Epidermal melanocyte (primary cell): ENCODE measurements at regions not wholly inside any gene's neighbourhood (a gene's known extent, or its start where the extent isn't known, plus 50 kb on each side); places are given as distances from the start of the nearest gene placed in this dataset.
"Not testable (repeated sequence)": the region's sequence is repeated elsewhere in the genome, so short reads cannot be mapped to it uniquely, and the experiment has no call there.

Experiments used
- DNase-seq: peaks from one replicate; pipeline ENCODE4 v3.0.0; 2011; ENCODE audit warnings: low spot score; ENCODE audit not compliant: insufficient read length

- DNase-seq: not testable (repeated sequence)
These were observed 362.1 kb downstream of the TYW1 start for GRCh38 chr7:67358738-67359137.

GRCh38 chr7:67359900-67360299, 363.3 kb downstream of the TYW1 start:
- no peak for DNase-seq

DNA sequence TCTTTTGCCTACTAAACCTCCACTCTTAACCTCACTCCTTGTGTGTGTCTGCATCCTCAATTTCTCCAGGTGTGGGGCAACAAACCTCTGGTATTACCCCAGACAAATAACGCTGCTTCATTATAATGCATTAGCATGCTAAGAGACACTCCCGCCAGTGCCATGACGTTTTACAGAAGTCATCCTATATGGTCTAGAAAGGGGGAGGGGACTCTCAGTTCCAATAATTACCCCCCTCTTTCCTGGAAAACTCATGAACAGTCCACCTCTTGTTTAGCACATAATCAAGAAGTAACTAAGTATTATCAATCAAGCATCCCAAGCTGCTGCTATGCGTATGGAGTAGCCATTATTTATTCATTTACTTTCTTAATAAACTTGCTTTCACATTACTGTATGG, 364.5 kb downstream of the TYW1 start:
- no peak for DNase-seq

GRCh38 chr7:67364441-67365017, 367.9 kb downstream of the TYW1 start:
- no peak for DNase-seq

DNA sequence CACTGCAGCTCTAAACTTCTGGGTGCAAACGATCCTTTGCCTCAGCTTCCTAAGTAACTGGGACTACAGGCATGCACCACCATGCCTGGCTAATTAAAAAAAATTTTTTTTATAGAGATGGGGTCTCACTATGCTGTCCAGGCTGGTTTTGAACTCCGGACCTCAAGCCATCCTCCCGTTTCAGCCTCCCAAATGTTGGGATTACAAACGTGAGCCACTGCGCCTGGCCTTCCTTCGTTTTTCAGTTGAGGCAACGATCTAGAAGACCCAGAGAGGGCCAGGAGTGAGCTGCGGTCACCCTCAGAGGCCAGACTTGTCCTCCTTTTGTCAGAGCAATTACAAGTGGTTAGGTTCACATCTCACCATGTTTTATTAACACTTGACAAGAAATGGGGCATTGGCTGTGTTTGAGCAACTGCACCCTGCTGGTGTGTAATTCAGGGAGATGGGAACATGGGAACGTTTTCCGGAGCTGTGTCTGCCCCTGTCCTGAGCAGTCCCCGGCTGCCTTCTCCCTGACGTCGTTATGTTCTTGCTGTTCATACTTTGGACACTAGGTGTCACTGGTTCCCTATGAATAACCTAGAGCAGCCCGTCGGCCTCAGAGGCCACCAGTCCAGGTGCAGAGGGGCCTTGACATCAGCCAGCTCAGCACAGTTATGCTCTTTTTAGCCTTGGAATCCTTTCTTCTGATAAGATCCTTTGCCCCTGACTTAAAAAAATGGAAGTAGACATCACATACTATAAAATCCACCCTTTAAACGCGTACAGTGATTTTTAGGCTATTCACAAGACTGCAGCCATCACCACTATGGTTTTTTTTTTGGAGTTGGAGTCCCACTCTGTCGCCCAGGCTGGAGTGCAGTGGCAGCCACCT, 375.0 kb downstream of the TYW1 start:
- DNase-seq: peak; percentile 88

DNA sequence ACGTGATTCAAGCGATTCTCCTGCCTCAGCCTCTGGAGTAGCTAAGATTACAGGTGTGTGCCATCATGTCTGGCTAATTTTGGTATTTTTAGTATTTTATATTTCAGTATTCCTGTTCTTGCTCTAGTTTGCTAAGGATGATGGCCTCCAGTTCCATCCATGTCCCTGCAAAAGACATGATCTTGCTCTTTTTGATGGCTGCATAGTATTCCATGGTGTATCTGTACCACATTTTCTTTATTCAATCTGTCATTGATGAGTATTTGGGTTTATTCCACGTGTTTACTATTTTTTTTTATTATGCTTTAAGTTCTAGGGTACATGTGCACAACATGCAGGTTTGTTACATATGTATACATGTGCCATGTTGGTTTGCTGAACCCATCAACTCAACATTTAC, 376.8 kb downstream of the TYW1 start:
- DNase-seq: not testable (repeated sequence)

- DNase-seq: no peak
These were observed 378.8 kb downstream of the TYW1 start for GRCh38 chr7:67375427-67375826.

DNA sequence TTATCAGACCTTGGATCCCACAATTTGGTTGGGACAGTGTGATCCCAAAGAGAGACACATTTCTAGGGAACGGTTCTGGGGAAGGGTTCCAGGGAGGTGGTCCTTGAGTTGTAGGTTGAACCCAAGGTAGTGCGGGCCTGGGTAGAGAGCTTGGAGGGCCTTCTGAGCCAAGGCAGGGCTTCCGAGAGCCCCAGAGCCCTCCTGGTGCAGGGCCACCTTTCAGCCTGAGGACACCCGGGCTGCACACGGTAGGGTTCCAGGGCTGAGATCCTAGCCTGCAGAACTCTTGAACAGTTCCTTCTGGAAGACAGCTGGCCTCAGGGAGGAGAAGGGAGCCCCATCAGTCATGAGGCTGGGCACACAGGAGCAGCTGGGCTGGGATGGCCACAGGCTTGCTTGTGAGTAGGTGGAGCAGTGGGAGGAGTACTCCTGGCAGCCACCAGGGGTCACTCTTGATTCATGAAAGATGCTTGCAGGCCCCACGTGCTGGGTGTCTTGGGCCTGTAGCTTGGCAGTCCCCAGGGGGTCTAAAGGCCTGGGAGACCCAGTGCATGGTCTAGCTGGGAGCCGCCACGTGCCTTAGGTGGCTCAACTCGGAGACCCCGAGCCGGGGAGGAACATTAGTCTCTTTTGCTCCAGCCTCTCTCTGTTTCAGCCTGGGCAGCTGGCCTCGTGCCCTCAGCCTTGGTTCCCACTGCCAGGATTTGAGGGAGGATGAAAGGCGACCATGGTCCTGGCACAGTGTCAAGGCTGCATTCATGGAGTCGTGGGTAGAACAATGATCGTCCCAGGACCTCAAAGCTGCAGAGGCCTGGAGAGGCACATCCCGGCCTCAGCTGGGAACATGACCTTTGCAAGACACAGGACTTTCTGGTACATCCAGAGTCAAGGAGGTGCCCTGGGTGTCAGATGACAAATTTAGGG, 381.6 kb downstream of the TYW1 start:
- no peak for DNase-seq

GRCh38 chr7:67380326-67380725, 383.7 kb downstream of the TYW1 start:
- no peak for DNase-seq

- DNase-seq: no peak
These were observed 384.2 kb downstream of the TYW1 start for GRCh38 chr7:67380858-67381257.

DNA sequence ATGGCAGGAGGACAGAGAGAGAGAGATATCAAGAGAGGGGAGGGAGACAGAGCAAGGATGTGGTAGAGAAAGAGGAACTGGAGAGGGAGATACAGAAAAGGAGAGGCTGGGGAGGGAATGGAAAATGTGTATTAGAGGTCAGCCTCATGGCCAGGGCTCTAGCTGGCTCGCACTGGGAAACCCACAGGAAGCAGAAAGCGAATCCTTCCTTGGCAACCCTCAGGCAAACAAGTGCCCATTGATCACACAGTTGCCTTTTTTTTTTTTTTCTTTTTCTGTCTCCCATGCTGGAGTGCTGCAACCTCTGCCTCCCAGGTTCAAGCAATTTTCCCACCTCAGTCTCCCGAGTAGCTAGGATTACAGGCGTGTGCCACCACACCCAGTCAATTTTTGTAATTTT, 391.2 kb downstream of the TYW1 start:
- DNase-seq: no peak

GRCh38 chr7:67391168-67391567, 394.5 kb downstream of the TYW1 start:
- no peak for DNase-seq

- no peak for DNase-seq
These were observed 396.2 kb downstream of the TYW1 start for GRCh38 chr7:67392596-67393438.

DNA sequence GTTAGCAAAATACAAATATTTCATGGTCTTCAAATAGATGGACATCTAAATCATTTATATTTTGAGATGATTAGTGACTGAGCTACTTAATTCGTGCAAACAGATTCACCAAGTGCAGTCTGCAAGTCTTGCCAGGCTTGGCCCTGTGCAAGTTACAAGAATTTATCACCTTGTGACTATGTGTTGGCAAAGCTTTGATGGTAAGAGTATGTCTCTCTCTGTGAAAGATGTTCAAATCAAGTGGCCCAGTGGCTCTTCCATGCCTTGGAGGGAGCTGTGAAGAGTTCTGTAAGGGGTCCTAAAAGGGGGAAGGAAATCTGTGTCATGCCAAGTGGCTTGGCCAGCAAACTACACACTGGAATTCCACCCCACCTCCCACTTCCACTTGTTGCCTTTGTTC, 397.3 kb downstream of the TYW1 start:
- DNase-seq: no peak

DNA sequence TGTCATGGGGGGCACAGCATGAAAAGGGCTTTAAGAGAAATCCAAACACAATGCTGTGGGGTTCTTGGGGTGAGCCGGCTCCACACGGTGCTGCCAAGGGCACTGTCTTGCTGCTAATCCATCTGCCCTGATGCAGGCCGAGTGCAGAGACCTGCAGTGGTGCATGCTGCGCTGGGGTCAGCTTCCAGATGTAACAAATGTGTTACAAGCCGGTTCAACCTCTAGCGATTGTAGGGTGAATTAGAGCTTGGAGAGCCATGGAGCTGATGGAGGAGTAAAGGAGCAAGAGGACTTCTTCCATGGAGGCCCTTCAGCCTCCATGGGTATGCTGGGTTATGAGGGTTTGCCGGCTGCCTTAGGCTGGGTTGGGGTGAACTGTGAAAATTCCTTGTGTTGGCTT, 402.3 kb downstream of the TYW1 start:
- DNase-seq: no peak

GRCh38 chr7:67401492-67401891, 404.9 kb downstream of the TYW1 start:
- no peak for DNase-seq

DNA sequence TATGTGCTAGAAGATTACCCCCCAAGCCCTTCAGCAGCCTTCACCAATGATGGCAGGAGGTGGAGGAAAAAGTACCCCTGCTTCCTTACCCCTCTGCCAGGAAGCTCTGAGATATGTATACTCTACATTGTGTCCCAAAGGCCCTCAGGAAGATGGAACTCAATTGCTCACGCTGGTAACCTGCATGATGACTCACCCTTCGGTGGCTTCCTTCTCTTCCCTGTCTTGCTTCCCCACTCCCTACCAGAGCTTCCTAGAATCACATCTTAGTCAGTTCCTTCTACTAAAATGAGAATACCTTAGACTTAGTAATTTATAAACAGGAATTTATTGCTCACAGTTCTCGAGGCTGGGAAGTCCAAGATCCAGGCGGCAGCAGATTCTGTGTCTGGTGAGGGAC, 405.6 kb downstream of the TYW1 start:
- no peak for DNase-seq

DNA sequence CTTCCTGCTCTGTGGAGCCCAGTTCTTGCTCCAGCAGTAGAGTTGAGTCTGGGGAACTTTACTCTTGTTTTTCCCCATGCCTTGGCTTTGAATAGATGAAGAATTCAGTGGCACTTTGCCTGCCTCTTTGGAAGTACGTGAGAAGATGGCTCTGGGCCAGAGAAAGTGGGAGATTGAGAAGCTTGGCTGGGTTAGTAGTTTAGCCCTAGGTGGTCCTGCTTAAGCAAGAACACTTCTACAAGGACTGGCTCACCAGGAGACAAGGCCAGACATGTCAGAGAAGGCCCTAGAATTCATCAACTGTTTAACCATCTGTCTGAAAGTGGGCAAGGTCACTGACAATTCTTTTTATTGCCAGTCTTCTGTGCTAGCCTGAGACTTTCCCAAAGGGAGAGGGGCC, 410.3 kb downstream of the TYW1 start:
- no peak for DNase-seq

GRCh38 chr7:67407392-67408071, 410.9 kb downstream of the TYW1 start:
- DNase-seq: no peak

GRCh38 chr7:67408109-67408508, 411.5 kb downstream of the TYW1 start:
- DNase-seq: no peak

DNA sequence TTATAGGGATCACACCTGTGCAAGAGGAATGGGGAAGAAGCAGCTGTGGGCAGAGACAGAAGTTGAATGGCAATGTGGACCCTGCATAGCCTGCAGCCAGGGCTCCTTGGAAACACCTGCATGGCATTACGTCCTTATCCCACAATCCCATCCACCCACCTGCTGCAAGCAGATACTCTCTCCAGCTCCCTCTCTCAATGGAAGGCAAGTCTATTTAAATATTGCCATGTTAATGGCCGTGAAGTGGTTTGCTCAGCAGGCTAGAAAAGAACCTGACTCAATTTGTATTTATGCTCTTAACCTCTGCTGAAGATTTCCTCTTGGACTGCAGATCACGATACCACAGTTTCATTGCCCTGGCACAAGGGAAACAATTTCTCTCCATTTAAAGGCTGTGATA, 417.0 kb downstream of the TYW1 start:
- no peak for DNase-seq
